ENCODE measurements at regions not wholly inside any gene's neighbourhood (a gene's known extent, or its start where the extent isn't known, plus 50 kb on each side); places are given as distances from the start of the nearest gene placed in this dataset.

GRCh38 chr3:86180696-86181095 is 810.3 kb downstream of the VGLL3 start:
- TF ChIP-seq CTCF (IDR thresholded peaks at IDR 0.05 in 2 of 3, conservative IDR thresholded peaks at IDR 0.05 in 1 of 3; ENCODE audit: control insufficient read depth in 2 of 3, extremely low read depth in 1 of 3, insufficient read depth in 1 of 3, low read depth in 3 of 3, low read length in 3 of 3), result peak in 2 of 3 experiments; percentile 23 to 36; a peak in 3 of 6 replicates
- TF ChIP-seq BHLHE40 (IDR thresholded peaks at IDR 0.05; ENCODE audit: borderline replicate concordance in 1 of 2, low read depth in 2 of 2, low read length in 1 of 2), result no peak
- no peak for TF ChIP-seq NR2C1 (IDR thresholded peaks at IDR 0.05)
- TF ChIP-seq RUNX3 (IDR thresholded peaks at IDR 0.05; ENCODE audit: low read length), result no peak
- TF ChIP-seq RCOR1 (conservative IDR thresholded peaks at IDR 0.05; ENCODE audit: low read depth, low read length), result no peak
- TF ChIP-seq MYC (IDR thresholded peaks at IDR 0.05; ENCODE audit: insufficient read depth, insufficient read length, insufficient replicate concordance, low read length, severe bottlenecking), result no peak
- no peak for TF ChIP-seq ELK1 (IDR thresholded peaks at IDR 0.05; ENCODE audit: low read depth, low read length)
- TF ChIP-seq HDAC6 (IDR thresholded peaks at IDR 0.05; ENCODE audit: unreplicated experiment), result no peak
- TF ChIP-seq RFX5 (IDR thresholded peaks at IDR 0.05; ENCODE audit: low read depth, low read length), result no peak
